A549 (cell line): ENCODE measurements at regions not wholly inside any gene's neighbourhood (a gene's known extent, or its start where the extent isn't known, plus 50 kb on each side); places are given as distances from the start of the nearest gene placed in this dataset.

ENCODE experiments used
- CTCF ChIP-seq: fragments of >200 bp; sonication (Bioruptor Twin); formaldehyde crosslinking; IDR thresholded peaks from 3 replicates; pipeline ENCODE4 v1.5.1; 2016
- ESRRA ChIP-seq: fragments of 150-350 bp; IDR thresholded peaks from 2 replicates; pipeline ENCODE4 v1.6.1; 2014; ENCODE audit warnings: mild to moderate bottlenecking, low read length, borderline replicate concordance

- TF ChIP-seq ESRRA (no peak), CTCF (no peak)
These were observed 369.4 kb downstream of the NR2F2 start for GRCh38 chr15:96699871-96700401.
